ENCODE measurements at regions not wholly inside any gene's neighbourhood (a gene's known extent, or its start where the extent isn't known, plus 50 kb on each side); places are given as distances from the start of the nearest gene placed in this dataset.

- H3K27me3 ChIP-seq (ENCODE audit: low read length) = no peaks in the 10 kb centered on the region
- ChIA-PET CTCF (no interaction called here), POLR2A (ENCODE audit: unreplicated experiment) (no interaction called here)
- H4K20me1 ChIP-seq (ENCODE audit: low read length) = no peaks in the 10 kb centered on the region
- no peaks in the 10 kb centered on the region for H3F3A ChIP-seq (ENCODE audit: low read length, unreplicated experiment)
- no peaks in the 10 kb centered on the region for H3K9me3 ChIP-seq (ENCODE audit: low read length)
- ATAC-seq = no peak
- TF ChIP-seq EZH2phosphoT487 (IDR thresholded peaks at IDR 0.05; ENCODE audit: borderline replicate concordance, low read length) (no peak), CTCF (conservative IDR thresholded peaks at IDR 0.05; ENCODE audit: low read depth, low read length) (no peak), EZH2 (IDR thresholded peaks at IDR 0.05; ENCODE audit: low read length, unreplicated experiment) (no peak)
- no peak overlapping the region for H3K9ac ChIP-seq (ENCODE audit: low read length)
- H3K27ac ChIP-seq (ENCODE audit: low read length) = no peak overlapping the region
- intact Hi-C loops (cut with micrococcal nuclease) = no loop called here
- H3K4me3 ChIP-seq (ENCODE audit: low read length) = no peak overlapping the region
- H3K9me2 ChIP-seq (replicated peaks; ENCODE audit: low read length) = no peaks in the 10 kb centered on the region
- H3K4me1 ChIP-seq (ENCODE audit: insufficient read depth, low read length) = peaks cover 18% of the 10 kb centered on the region
- H3K4me2 ChIP-seq (ENCODE audit: low read length) = no peak overlapping the region
- BruUV-seq (replicated peaks) = no TSS peak
- no peak overlapping the region for H2AFZ ChIP-seq (ENCODE audit: low read length)
- no peaks in the 10 kb centered on the region for H3K79me2 ChIP-seq (ENCODE audit: low read length)
- DNase-seq = no peak
- H3K36me3 ChIP-seq (ENCODE audit: low read depth, low read length) = no peaks in the 10 kb centered on the region
Observed at GRCh38 chr5:57700072-57700471, 217.5 kb upstream of the ACTBL2 start.

GRCh38 chr5:57698802-57699201 lies 216.2 kb upstream of the ACTBL2 start:
- TF ChIP-seq CTCF (conservative IDR thresholded peaks at IDR 0.05; ENCODE audit: low read depth, low read length) = no peak
- TF ChIP-seq EZH2 (IDR thresholded peaks at IDR 0.05; ENCODE audit: low read length, unreplicated experiment) = no peak
- TF ChIP-seq EZH2phosphoT487 (IDR thresholded peaks at IDR 0.05; ENCODE audit: borderline replicate concordance, low read length) = no peak
- ATAC-seq = peak; percentile 87
- peak overlapping the region; percentile 36; the same call in 1 of the 2 replicates for H3K4me2 ChIP-seq (ENCODE audit: low read length)
- no peak overlapping the region for H3K9ac ChIP-seq (ENCODE audit: low read length)
- H3K9me2 ChIP-seq (replicated peaks; ENCODE audit: low read length) = no peaks in the 10 kb centered on the region
- BruUV-seq (replicated peaks) = no TSS peak
- no peaks in the 10 kb centered on the region for H3F3A ChIP-seq (ENCODE audit: low read length, unreplicated experiment)
- no peaks in the 10 kb centered on the region for H3K36me3 ChIP-seq (ENCODE audit: low read depth, low read length)
- ChIA-PET POLR2A (ENCODE audit: unreplicated experiment) (no interaction called here), CTCF (no interaction called here)
- no peaks in the 10 kb centered on the region for H3K79me2 ChIP-seq (ENCODE audit: low read length)
- no peak overlapping the region for H3K4me3 ChIP-seq (ENCODE audit: low read length)
- H3K27ac ChIP-seq (ENCODE audit: low read length) = no peak overlapping the region
- no peak overlapping the region for H2AFZ ChIP-seq (ENCODE audit: low read length)
- intact Hi-C loops (cut with micrococcal nuclease) = no loop called here
- peak; percentile 94 for DNase-seq
- no peaks in the 10 kb centered on the region for H4K20me1 ChIP-seq (ENCODE audit: low read length)
- H3K27me3 ChIP-seq (ENCODE audit: low read length) = no peaks in the 10 kb centered on the region
- H3K4me1 ChIP-seq (ENCODE audit: insufficient read depth, low read length) = peaks cover 21% of the 10 kb centered on the region
- no peaks in the 10 kb centered on the region for H3K9me3 ChIP-seq (ENCODE audit: low read length)

GRCh38 chr5:57698086-57698485 lies 215.5 kb upstream of the ACTBL2 start:
- no peak overlapping the region for H3K9ac ChIP-seq (ENCODE audit: low read length)

More at GRCh38 chr5:57698086-57698485, 215.5 kb upstream of the ACTBL2 start:
- Histone ChIP-seq H3K4me1 (ENCODE audit: insufficient read depth, low read length) (peaks cover 27% of the 10 kb centered on the region), H3K36me3 (ENCODE audit: low read depth, low read length) (no peaks in the 10 kb centered on the region), H3F3A (ENCODE audit: low read length, unreplicated experiment) (no peaks in the 10 kb centered on the region), H3K27ac (ENCODE audit: low read length) (no peak overlapping the region), H3K4me3 (ENCODE audit: low read length) (no peak overlapping the region), H3K4me2 (ENCODE audit: low read length) (no peak overlapping the region), H4K20me1 (ENCODE audit: low read length) (no peaks in the 10 kb centered on the region), H3K27me3 (ENCODE audit: low read length) (no peaks in the 10 kb centered on the region), H3K79me2 (ENCODE audit: low read length) (no peaks in the 10 kb centered on the region), H3K9me3 (ENCODE audit: low read length) (no peaks in the 10 kb centered on the region), H3K9me2 (replicated peaks; ENCODE audit: low read length) (no peaks in the 10 kb centered on the region), H2AFZ (ENCODE audit: low read length) (no peak overlapping the region)
- BruUV-seq (replicated peaks) = no TSS peak
- ATAC-seq = no peak
- TF ChIP-seq CTCF (conservative IDR thresholded peaks at IDR 0.05; ENCODE audit: low read depth, low read length) (no peak), EZH2phosphoT487 (IDR thresholded peaks at IDR 0.05; ENCODE audit: borderline replicate concordance, low read length) (no peak), EZH2 (IDR thresholded peaks at IDR 0.05; ENCODE audit: low read length, unreplicated experiment) (no peak)
- DNase-seq = no peak
- CTCF ChIA-PET = no interaction called here
- intact Hi-C loops (cut with micrococcal nuclease) = no loop called here
- POLR2A ChIA-PET (ENCODE audit: unreplicated experiment) = no interaction called here

Data from PC-3 (cell line).